Psoas muscle (tissue), 7 donors: ENCODE measurements at regions not wholly inside any gene's neighbourhood (a gene's known extent, or its start where the extent isn't known, plus 50 kb on each side); places are given as distances from the start of the nearest gene placed in this dataset.
"Not testable (repeated sequence)": the region's sequence is repeated elsewhere in the genome, so short reads cannot be mapped to it uniquely, and the experiment has no call there.

Experiments
- ATAC-seq, 4 donors: fragments of 200-7000 bp; cut with Tn5 transposase; one replicate each; pipeline ENCODE4 v1.9.1; 2020; ENCODE audit warnings: moderate library complexity in 3 of 4, mild to moderate bottlenecking in 2 of 4
- DNase-seq, 2 donors: peaks; one replicate each; pipeline ENCODE4 v3.0.0-alpha.2; 2020
- H3K27ac ChIP-seq: fragments of 200-600 bp; one replicate; pipeline ENCODE4 v1.8.0; 2022
- H3K27me3 ChIP-seq, 3 donors: fragments of 200-600 bp in 1 of 3; one replicate each; pipeline versions ENCODE4 v1.6.1 to v1.8.0; 2013 to 2022; ENCODE audit warnings: low read length in 2 of 3, mild to moderate bottlenecking in 2 of 3, moderate library complexity in 1 of 3; ENCODE audit not compliant: insufficient read depth in 3 of 3
- H3K36me3 ChIP-seq, 2 donors: fragments of 200-600 bp in 1 of 2; one replicate each; pipeline versions ENCODE4 v1.6.1 to v1.8.0; 2013 to 2022; ENCODE audit warnings: low read depth in 1 of 2, mild to moderate bottlenecking in 1 of 2, moderate library complexity in 1 of 2; ENCODE audit not compliant: insufficient read depth in 1 of 2
- H3K4me1 ChIP-seq: fragments of 200-600 bp; one replicate; pipeline ENCODE4 v1.8.0; 2022
- H3K4me3 ChIP-seq: fragments of 200-600 bp; one replicate; pipeline ENCODE4 v1.8.0; 2022; ENCODE audit warnings: mild to moderate bottlenecking
- H3K9me3 ChIP-seq: fragments of 200-600 bp; one replicate; pipeline ENCODE4 v1.8.0; 2022
- WGBS, 3 donors: extraction: QIAGEN DNeasy Blood & Tissue Kit; methylation state at CpG; one replicate each; pipeline versions ENCODE4 v1.1.6 to v1.1.7; 2013; 5-methylcytosine and 5-hydroxymethylcytosine counted together
- intact Hi-C, 2 donors: fragments of 100-400 bp; cut with DNase I; formaldehyde crosslinking; loops; one replicate each; pipeline versions ENCODE4 v1.11.0 to v1.14.2; 2022
- TF ChIP-seq, protein P1 (sequence below): fragments of 200-600 bp; IDR thresholded peaks from one replicate; pipeline ENCODE4 v1.8.0; 2022; ENCODE audit warnings: antibody characterized with exemption
- donor health status: healthy with polysubstance abuse.
- donor health status: DM: no; HTN: no; CAD: no; lungs with moderate emphysema.
- donor health status: Bipolar disorder and iron deficiency.
- donor health status: healthy.
- donor health status: DM: yes; HTN: yes; CAD: no.
- donor health status: DM: no; HTN: no; CAD: no.
- donor health status: DM: yes; HTN: yes; CAD: no.

DNA sequence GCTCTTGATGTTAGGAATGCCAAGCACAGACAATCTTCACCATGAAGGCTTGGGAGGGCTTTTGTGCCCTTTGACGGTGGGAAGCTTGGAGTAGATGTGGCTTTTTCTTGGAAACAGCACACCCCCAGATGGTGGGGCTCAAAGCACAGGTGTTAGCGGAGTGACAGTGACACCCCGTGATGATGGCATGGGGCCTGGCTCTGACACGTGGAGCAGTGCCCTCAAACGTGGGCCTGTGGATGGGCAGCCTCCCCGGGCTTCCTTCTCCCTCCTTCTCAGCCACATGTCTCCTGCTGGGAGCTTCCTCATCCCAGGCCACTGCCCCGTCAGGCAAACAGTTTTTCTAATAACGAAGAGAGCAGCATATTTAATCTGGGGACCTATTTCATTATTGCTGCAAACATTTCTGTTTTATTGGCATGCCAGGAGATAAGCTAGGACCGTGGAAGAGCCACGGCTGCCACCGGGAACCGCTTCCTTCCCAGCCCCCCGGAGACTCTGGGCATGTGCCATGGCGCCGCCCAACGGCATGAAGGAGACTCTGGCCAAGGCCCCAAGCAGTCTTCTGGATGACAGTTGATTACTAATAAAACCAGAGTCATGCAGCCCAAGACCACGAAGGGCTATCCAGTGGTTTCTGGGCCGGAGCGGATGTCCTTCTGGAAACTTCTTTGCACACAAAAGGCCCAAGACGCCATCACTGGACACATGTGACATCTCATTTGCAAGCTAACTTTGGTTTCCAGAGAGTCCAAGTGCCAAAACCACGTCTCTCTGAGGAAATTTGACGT, 280.3 kb upstream of the FOXF1 start:
- H3K4me1 ChIP-seq = no peaks in the 10 kb centered on the region
- H3K36me3 ChIP-seq = no peaks in the 10 kb centered on the region
- H3K27ac ChIP-seq = no peak overlapping the region
- peaks cover 0 to 32% (median 12%) of the 10 kb centered on the region in 3 donors for H3K27me3 ChIP-seq
- TF ChIP-seq, protein P1, sequence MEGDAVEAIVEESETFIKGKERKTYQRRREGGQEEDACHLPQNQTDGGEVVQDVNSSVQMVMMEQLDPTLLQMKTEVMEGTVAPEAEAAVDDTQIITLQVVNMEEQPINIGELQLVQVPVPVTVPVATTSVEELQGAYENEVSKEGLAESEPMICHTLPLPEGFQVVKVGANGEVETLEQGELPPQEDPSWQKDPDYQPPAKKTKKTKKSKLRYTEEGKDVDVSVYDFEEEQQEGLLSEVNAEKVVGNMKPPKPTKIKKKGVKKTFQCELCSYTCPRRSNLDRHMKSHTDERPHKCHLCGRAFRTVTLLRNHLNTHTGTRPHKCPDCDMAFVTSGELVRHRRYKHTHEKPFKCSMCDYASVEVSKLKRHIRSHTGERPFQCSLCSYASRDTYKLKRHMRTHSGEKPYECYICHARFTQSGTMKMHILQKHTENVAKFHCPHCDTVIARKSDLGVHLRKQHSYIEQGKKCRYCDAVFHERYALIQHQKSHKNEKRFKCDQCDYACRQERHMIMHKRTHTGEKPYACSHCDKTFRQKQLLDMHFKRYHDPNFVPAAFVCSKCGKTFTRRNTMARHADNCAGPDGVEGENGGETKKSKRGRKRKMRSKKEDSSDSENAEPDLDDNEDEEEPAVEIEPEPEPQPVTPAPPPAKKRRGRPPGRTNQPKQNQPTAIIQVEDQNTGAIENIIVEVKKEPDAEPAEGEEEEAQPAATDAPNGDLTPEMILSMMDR = no peak
- H3K4me3 ChIP-seq = no peak overlapping the region
- no peak for ATAC-seq
- no peaks in the 10 kb centered on the region for H3K9me3 ChIP-seq
- no peak for DNase-seq
- 72 to 81% (median 74%) methylated on average over 22 of the region's 22 CpGs for WGBS, 3 donors
- intact Hi-C loops = no loop called here

DNA sequence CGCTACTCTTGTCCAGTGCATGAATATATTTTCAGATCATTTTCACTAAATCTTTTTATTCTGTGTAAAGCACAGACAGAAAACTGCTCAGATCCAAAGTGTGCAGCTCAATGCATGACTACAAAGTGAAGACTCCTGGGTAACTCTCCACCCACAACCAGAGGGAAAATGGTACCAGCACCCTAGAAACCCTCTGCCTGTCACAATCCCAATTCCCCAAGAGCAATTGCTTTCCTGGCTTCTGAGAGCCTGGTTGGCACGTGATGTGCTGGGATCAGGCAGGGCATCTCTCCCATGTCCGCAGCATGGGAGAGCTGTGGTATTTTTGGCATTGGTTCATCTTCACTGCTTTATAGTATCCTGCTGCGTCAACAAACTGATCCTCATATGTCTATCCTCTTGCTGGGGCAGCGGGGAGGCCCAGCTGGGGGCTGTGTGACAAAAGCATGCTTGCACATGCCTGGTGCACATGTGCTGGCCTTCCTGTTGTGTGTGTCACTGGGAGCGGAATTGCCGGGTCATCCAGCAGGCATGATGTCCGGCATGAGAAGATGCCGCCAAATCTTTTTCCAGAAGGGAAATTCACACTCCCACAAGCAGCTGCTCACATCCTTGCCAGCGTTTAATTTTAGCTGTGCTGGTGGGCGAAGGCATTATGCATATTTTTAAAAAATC, 278.9 kb upstream of the FOXF1 start:
- Histone ChIP-seq H3K36me3 (no peaks in the 10 kb centered on the region), H3K4me3 (no peak overlapping the region), H3K27ac (no peak overlapping the region), H3K4me1 (no peaks in the 10 kb centered on the region), H3K9me3 (no peaks in the 10 kb centered on the region), H3K27me3 (peaks cover 0 to 27% (median 7%) of the 10 kb centered on the region in 3 donors)
- intact Hi-C loops = no loop called here
- no peak for ATAC-seq
- TF ChIP-seq, protein P1 = no peak
- DNase-seq = no peak
- 44 to 57% (median 54%) methylated on average over 11 of the region's 11 CpGs for WGBS, 3 donors

DNA sequence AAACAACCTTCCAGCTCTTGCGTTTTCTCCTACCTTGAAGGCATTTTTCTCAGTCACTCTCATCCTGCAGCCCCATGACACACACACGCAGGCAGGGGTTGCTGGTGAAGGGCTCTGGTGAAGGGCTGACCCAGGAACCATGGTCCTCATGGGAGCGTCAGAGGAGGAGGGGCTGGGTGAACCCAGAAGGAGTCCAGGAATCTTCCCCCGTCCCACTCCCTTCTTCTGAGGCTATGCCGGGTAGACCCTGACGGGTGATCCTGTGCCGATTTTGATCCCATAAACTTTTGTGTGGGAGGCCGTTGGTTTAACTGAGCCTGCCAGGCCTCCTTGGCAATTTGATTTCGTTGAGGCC, 278.4 kb upstream of the FOXF1 start:
- H3K27ac ChIP-seq = no peak overlapping the region
- no peaks in the 10 kb centered on the region for H3K36me3 ChIP-seq
- intact Hi-C loops = no loop called here
- peaks cover 0 to 27% (median 7%) of the 10 kb centered on the region in 3 donors for H3K27me3 ChIP-seq
- H3K4me1 ChIP-seq = no peaks in the 10 kb centered on the region
- 77 to 85% (median 82%) methylated on average over 9 of the region's 9 CpGs for WGBS, 3 donors
- TF ChIP-seq, protein P1 = no peak
- ATAC-seq = no peak
- no peak for DNase-seq
- no peak overlapping the region for H3K4me3 ChIP-seq
- no peaks in the 10 kb centered on the region for H3K9me3 ChIP-seq

DNA sequence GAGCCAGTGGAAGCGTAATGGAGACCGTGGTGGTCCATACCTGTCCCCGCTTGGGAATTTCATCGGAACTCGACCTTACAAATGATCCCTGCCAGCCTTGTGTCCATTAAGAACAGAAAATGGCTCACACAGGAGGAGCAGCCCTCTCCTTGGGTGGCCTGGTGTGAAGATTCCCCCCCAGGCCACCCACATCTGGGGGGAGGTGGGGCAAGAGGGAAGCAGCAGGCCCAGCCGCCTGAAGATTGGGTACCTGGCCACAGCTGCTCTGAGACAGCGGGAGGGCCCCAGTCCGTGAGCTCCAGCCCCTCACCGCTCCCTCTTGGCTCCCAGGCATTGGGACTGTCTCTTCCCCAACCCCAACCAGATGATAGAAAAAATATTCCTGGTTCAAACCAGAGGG, 277.8 kb upstream of the FOXF1 start:
- H3K27me3 ChIP-seq = peaks cover 0 to 25% (median 7%) of the 10 kb centered on the region in 3 donors
- H3K4me3 ChIP-seq = no peak overlapping the region
- 85 to 89% (median 88%) methylated on average over 9 of the region's 9 CpGs for WGBS, 3 donors
- no peak overlapping the region for H3K27ac ChIP-seq
- intact Hi-C loops = no loop called here
- no peaks in the 10 kb centered on the region for H3K4me1 ChIP-seq
- no peak for DNase-seq
- no peaks in the 10 kb centered on the region for H3K36me3 ChIP-seq
- H3K9me3 ChIP-seq = no peaks in the 10 kb centered on the region
- TF ChIP-seq, protein P1 = no peak
- no peak for ATAC-seq

DNA sequence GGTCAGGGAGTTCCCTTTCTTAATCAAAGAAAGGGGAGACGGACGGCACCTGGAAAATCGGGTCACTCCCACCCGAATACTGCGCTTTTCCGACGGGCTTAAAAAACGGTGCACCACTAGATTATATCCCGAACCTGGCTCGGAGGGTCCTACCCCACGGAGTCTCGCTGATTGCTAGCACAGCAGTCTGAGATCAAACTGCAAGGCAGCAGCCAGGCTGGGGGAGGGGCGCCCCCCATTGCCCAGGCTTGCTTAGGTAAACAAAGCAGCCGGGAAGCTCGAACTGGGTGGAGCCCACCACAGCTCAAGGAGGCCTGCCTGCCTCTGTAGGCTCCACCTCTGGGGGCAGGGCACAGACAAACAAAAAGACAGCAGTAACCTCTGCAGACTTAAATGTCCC, 276.8 kb upstream of the FOXF1 start:
- H3K4me1 ChIP-seq, H3K27ac ChIP-seq, intact Hi-C loops, H3K36me3 ChIP-seq, ATAC-seq, DNase-seq, H3K9me3 ChIP-seq, H3K4me3 ChIP-seq: not testable (repeated sequence)
- WGBS, 3 donors = 76 to 93% (median 81%) methylated on average over 8 to 15 of the region's 15 CpGs
- peaks cover 0 to 18% (median 7%) of the 10 kb centered on the region in 3 donors for H3K27me3 ChIP-seq
